AG09309 (cell line): ENCODE measurements at regions not wholly inside any gene's neighbourhood (a gene's known extent, or its start where the extent isn't known, plus 50 kb on each side); places are given as distances from the start of the nearest gene placed in this dataset.

Experiments
- DNase-seq: peaks from one replicate; pipeline ENCODE4 v3.0.0-alpha.2; 2010; ENCODE audit warnings: low read depth
- H3K4me3 ChIP-seq: 2 replicates; pipeline ENCODE4 v1.5.1; 2011; ENCODE audit warnings: mild to moderate bottlenecking, low read depth, low read length, moderate library complexity; ENCODE audit not compliant: control insufficient read depth
- TF ChIP-seq, protein P1 (sequence below): IDR thresholded peaks from 2 replicates; pipeline ENCODE4 v1.5.1; 2011; ENCODE audit warnings: mild to moderate bottlenecking, low read depth, low read length, inconsistent platforms; ENCODE audit not compliant: insufficient read depth, control insufficient read depth; ENCODE audit errors: missing control alignments

DNA sequence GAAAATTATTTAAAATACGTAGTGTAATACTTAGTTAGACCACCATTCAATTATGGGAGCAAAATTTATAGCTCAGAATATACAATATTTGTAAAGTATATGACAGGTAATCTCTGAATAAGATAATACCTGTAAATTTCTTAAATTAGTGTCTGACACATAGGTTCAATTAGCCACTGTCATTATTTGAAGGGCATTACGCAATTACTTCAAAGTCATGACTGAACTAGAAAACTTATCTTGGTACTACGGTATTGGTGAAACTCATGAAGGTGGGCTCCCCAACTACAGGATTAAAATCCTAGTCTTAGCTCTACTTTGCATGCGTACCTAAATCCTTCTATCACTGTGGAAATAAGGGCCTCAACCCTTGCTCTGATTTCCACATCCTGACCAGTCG is 860.7 kb downstream of the PCDH19 start:
- TF ChIP-seq, protein P1, sequence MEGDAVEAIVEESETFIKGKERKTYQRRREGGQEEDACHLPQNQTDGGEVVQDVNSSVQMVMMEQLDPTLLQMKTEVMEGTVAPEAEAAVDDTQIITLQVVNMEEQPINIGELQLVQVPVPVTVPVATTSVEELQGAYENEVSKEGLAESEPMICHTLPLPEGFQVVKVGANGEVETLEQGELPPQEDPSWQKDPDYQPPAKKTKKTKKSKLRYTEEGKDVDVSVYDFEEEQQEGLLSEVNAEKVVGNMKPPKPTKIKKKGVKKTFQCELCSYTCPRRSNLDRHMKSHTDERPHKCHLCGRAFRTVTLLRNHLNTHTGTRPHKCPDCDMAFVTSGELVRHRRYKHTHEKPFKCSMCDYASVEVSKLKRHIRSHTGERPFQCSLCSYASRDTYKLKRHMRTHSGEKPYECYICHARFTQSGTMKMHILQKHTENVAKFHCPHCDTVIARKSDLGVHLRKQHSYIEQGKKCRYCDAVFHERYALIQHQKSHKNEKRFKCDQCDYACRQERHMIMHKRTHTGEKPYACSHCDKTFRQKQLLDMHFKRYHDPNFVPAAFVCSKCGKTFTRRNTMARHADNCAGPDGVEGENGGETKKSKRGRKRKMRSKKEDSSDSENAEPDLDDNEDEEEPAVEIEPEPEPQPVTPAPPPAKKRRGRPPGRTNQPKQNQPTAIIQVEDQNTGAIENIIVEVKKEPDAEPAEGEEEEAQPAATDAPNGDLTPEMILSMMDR = no peak
- no peak overlapping the region for H3K4me3 ChIP-seq
- DNase-seq = no peak

GRCh38 chrX:99522450-99522849 is 887.6 kb downstream of the PCDH19 start:
- no peak overlapping the region for H3K4me3 ChIP-seq
- TF ChIP-seq, protein P1 = no peak
- DNase-seq = no peak

- no peak overlapping the region for H3K4me3 ChIP-seq
- DNase-seq = no peak
- TF ChIP-seq, protein P1 = no peak
These were observed 902.3 kb downstream of the PCDH19 start for GRCh38 chrX:99507768-99508167.

DNA sequence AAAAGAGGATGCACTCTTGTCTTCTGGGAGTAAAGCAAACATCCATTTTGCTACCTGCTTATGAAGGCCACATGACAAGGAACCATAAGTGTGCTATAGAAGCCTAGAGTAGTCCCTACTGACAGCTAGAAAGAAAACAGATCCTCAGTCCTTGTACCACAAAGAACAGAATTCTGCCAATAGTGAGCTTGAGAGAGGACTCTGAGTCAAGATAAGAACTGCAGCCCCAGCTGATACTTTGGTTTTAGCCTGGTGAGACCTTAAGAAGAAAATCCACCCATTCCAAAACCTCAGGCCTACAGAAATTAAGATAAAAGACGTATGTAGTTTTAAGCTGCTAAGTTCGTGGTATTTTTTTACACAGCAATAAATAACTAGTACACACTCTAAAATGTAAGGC is 914.6 kb downstream of the PCDH19 start:
- no peak overlapping the region for H3K4me3 ChIP-seq
- no peak for DNase-seq
- TF ChIP-seq, protein P1 = no peak

- DNase-seq = no peak
- TF ChIP-seq, protein P1 = no peak
- H3K4me3 ChIP-seq = no peak overlapping the region
These were observed 915.4 kb downstream of the PCDH19 start for GRCh38 chrX:99494668-99495067.

DNA sequence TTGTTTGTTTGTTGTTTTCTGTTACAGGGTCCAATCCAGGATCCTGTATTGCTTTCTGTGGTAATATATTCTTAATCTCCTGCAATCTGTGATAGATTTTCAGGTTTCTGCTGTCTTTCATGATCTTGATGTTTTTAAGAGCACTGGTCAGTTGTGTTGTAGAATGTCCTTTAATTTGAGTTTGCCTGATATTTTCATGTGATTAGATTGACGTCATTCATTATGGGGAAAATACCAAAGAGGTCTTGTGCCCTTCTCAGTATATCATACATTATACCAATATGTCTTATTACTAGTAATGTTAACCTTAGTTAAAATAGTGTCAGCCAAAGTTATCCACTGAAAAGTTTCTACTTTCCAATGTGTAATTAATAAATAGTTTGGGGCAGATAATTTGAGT is 929.3 kb downstream of the PCDH19 start:
- TF ChIP-seq, protein P1 = no peak
- no peak for DNase-seq
- H3K4me3 ChIP-seq = no peak overlapping the region

DNA sequence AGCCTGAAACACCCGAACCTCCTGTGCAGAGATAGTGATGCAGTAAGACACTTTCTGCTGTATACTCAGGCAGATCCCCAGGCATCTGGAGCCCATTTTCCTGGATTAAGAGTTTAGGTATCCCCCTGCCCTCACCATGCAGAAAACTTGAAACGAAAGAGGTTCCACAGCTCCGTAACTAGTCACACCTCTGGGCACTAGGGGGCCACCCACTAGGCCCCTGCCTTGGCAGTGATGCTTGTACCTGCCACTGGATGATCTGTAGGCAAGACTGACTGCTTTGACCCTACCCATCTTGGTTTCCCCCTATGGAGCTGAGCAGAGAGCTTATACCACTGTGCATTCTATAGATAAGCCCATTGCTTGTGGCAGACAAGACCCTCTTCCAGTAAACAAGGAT is 940.6 kb downstream of the PCDH19 start:
- no peak overlapping the region for H3K4me3 ChIP-seq
- TF ChIP-seq, protein P1 = no peak
- no peak for DNase-seq
